Endothelial cell of umbilical vein (primary cell): ENCODE measurements at regions not wholly inside any gene's neighbourhood (a gene's known extent, or its start where the extent isn't known, plus 50 kb on each side); places are given as distances from the start of the nearest gene placed in this dataset.

Experiments
- CTCF ChIP-seq, 2 donors: IDR thresholded peaks; 1 replicate in 1 of 2; 2 replicates in 1 of 2; pipeline ENCODE4 v1.5.1; 2011; ENCODE audit warnings: low read length in 2 of 2, mild to moderate bottlenecking in 2 of 2, moderate library complexity in 2 of 2, control low read depth in 1 of 2, inconsistent platforms in 1 of 2, low read depth in 1 of 2; ENCODE audit not compliant: insufficient read depth in 1 of 2; ENCODE audit errors: extremely low read depth in 1 of 2
- EZH2 ChIP-seq: IDR thresholded peaks from 2 replicates; pipeline ENCODE4 v1.6.1; 2012; ENCODE audit warnings: borderline replicate concordance, low read depth, mild to moderate bottlenecking, moderate library complexity, low read length, inconsistent platforms; ENCODE audit not compliant: severe bottlenecking
- FOS ChIP-seq: IDR thresholded peaks from 2 replicates; pipeline ENCODE4 v1.6.1; 2011; ENCODE audit warnings: mild to moderate bottlenecking, low read length, moderate library complexity, borderline replicate concordance; ENCODE audit not compliant: insufficient read depth
- JUN ChIP-seq: IDR thresholded peaks from 2 replicates; pipeline ENCODE4 v1.6.1; 2011; ENCODE audit warnings: borderline replicate concordance, low read depth; ENCODE audit not compliant: insufficient read length, insufficient read depth
- POLR2A ChIP-seq: IDR thresholded peaks from 2 replicates; pipeline ENCODE4 v1.6.1; 2012; ENCODE audit warnings: low read depth, mild to moderate bottlenecking, control low read depth, low read length
- POLR2AphosphoS5 ChIP-seq: IDR thresholded peaks from 2 replicates; pipeline ENCODE4 v1.6.1; 2012; ENCODE audit warnings: low read depth, mild to moderate bottlenecking, control low read depth, low read length, moderate library complexity; ENCODE audit not compliant: insufficient read depth

DNA sequence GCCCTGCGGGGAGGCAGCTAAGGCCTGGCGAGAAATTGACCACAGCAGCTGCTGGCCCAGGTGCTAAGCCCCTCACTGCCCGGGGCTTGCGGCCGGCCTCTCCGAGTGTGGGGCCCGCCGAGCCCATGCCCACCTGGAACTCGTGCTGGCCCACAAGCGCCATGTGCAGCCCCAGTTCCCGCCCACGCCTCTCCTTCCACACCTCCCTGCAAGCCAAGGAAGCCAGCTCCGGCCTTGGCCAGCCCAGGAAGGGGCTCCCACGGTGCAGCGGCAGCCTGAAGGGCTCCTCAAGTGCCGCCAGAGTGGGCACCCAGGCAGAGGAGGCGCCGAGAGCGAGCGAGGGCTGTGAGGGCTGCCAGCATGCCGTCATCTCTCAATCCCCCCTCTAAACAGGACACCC is 304.6 kb upstream of the FAM98A start:
- TF ChIP-seq FOS (no peak), CTCF (IDR thresholded peaks at IDR 0.05; ENCODE audit: extremely low read depth in 1 of 2, insufficient read depth in 1 of 2, low read depth in 1 of 2, low read length in 2 of 2) (no peak), EZH2 (no peak), POLR2A (no peak), JUN (no peak), POLR2AphosphoS5 (no peak)
